Ascending aorta (tissue), 2 donors: ENCODE measurements at regions not wholly inside any gene's neighbourhood (a gene's known extent, or its start where the extent isn't known, plus 50 kb on each side); places are given as distances from the start of the nearest gene placed in this dataset.

Source experiments
- DNase-seq, 2 donors: peaks; one replicate each; pipeline ENCODE4 v3.0.0-alpha.2; 2019; ENCODE audit warnings: low spot score in 2 of 2
- H3K27ac ChIP-seq, 2 donors: fragments of 200-600 bp; sonication (generic); one replicate each; pipeline ENCODE4 v1.5.1; 2016 to 2017; ENCODE audit warnings: mild to moderate bottlenecking in 1 of 2
- H3K27me3 ChIP-seq: fragments of 200-600 bp; sonication (generic); one replicate; pipeline ENCODE4 v1.5.1; 2017
- H3K36me3 ChIP-seq, 2 donors: fragments of 200-600 bp; sonication (generic); one replicate each; pipeline ENCODE4 v1.5.1; 2016
- H3K4me1 ChIP-seq, 2 donors: fragments of 200-600 bp; sonication (generic); one replicate each; pipeline ENCODE4 v1.5.1; 2016 to 2017; ENCODE audit warnings: mild to moderate bottlenecking in 1 of 2
- H3K4me3 ChIP-seq, 2 donors: fragments of 200-600 bp; sonication (generic); one replicate each; pipeline ENCODE4 v1.5.1; 2016 to 2017; ENCODE audit warnings: mild to moderate bottlenecking in 1 of 2
- H3K9me3 ChIP-seq, 2 donors: fragments of 200-600 bp; sonication (generic); one replicate each; pipeline ENCODE4 v1.5.1; 2016
- CTCF ChIP-seq, 3 experiments: fragments of 200-600 bp in 2 of 3; fragments of 450-650 bp in 1 of 3; sonication (generic) in 2 of 3; IDR thresholded peaks; one replicate each; pipeline ENCODE4 v1.5.1; 2016 to 2019; ENCODE audit warnings: antibody characterized with exemption in 3 of 3, mild to moderate bottlenecking in 1 of 3, moderate library complexity in 1 of 3
- intact Hi-C: fragments of 100-400 bp; cut with DNase I; formaldehyde crosslinking; loops from one replicate; pipeline ENCODE4 v1.15.1; 2023

- H3K4me3 ChIP-seq: no peak overlapping the region
- TF ChIP-seq CTCF (IDR thresholded peaks at IDR 0.05): no peak
- intact Hi-C loops: no loop called here
- no peak for DNase-seq
- H3K36me3 ChIP-seq: no peaks in the 10 kb centered on the region
- no peaks in the 10 kb centered on the region for H3K27me3 ChIP-seq
- H3K27ac ChIP-seq: no peak overlapping the region
- H3K9me3 ChIP-seq: peaks cover 4 to 6% of the 10 kb centered on the region in 2 donors
- peaks cover 0 to 7% of the 10 kb centered on the region in 2 donors for H3K4me1 ChIP-seq
Measured at GRCh38 chr3:72188536-72188935, 403.6 kb upstream of the PROK2 start.

GRCh38 chr3:72187131-72187530 is 402.2 kb upstream of the PROK2 start:
- TF ChIP-seq CTCF (IDR thresholded peaks at IDR 0.05): no peak
- Histone ChIP-seq H3K27me3 (no peaks in the 10 kb centered on the region), H3K36me3 (no peaks in the 10 kb centered on the region), H3K9me3 (peaks cover under 1 to 4% of the 10 kb centered on the region in 2 donors), H3K4me1 (peaks cover 0 to 7% of the 10 kb centered on the region in 2 donors), H3K4me3 (no peak overlapping the region), H3K27ac (no peak overlapping the region)
- DNase-seq: no peak
- intact Hi-C loops: no loop called here

- Histone ChIP-seq H3K9me3 (no peaks in the 10 kb centered on the region), H3K27me3 (no peaks in the 10 kb centered on the region), H3K36me3 (no peaks in the 10 kb centered on the region), H3K4me1 (peaks cover 0 to 7% of the 10 kb centered on the region in 2 donors), H3K4me3 (no peak overlapping the region), H3K27ac (peak overlapping the region in 1 of 2 donors; percentile 25)
- TF ChIP-seq CTCF (IDR thresholded peaks at IDR 0.05): no peak
- no peak for DNase-seq
- intact Hi-C loops: no loop called here
Measured at GRCh38 chr3:72186400-72186855, 401.5 kb upstream of the PROK2 start.

GRCh38 chr3:72185549-72186399 is 400.8 kb upstream of the PROK2 start:
- no peaks in the 10 kb centered on the region for H3K36me3 ChIP-seq
- H3K27ac ChIP-seq: peak overlapping the region in 1 of 2 donors; percentile 25
- TF ChIP-seq CTCF (IDR thresholded peaks at IDR 0.05): no peak
- H3K4me3 ChIP-seq: no peak overlapping the region
- DNase-seq: peak in 1 of 2 donors; percentile 69
- no peaks in the 10 kb centered on the region for H3K9me3 ChIP-seq
- intact Hi-C loops: no loop called here
- peaks cover 0 to 7% of the 10 kb centered on the region in 2 donors for H3K4me1 ChIP-seq
- H3K27me3 ChIP-seq: no peaks in the 10 kb centered on the region

- no peaks in the 10 kb centered on the region for H3K36me3 ChIP-seq
- intact Hi-C loops: no loop called here
- no peak for TF ChIP-seq CTCF (IDR thresholded peaks at IDR 0.05)
- DNase-seq: no peak
- H3K27ac ChIP-seq: no peak overlapping the region
- H3K4me3 ChIP-seq: no peak overlapping the region
- no peaks in the 10 kb centered on the region for H3K9me3 ChIP-seq
- H3K4me1 ChIP-seq: peaks cover 0 to 7% of the 10 kb centered on the region in 2 donors
- no peaks in the 10 kb centered on the region for H3K27me3 ChIP-seq
Measured at GRCh38 chr3:72183489-72183888, 398.5 kb upstream of the PROK2 start.
